ENCODE measurements at regions not wholly inside any gene's neighbourhood (a gene's known extent, or its start where the extent isn't known, plus 50 kb on each side); places are given as distances from the start of the nearest gene placed in this dataset.

- H3K4me2 ChIP-seq (ENCODE audit: insufficient read depth, low read length) = no peak overlapping the region
- H3K9me3 ChIP-seq (ENCODE audit: low read depth, low read length) = no peaks in the 10 kb centered on the region
- no peaks in the 10 kb centered on the region for H4K20me1 ChIP-seq (ENCODE audit: insufficient read depth, low read length)
- no peak overlapping the region for H3K27ac ChIP-seq (ENCODE audit: low read depth, low read length)
- H3K36me3 ChIP-seq (ENCODE audit: insufficient read depth, low read length) = no peaks in the 10 kb centered on the region
- peaks cover 6% of the 10 kb centered on the region for H3K4me1 ChIP-seq (ENCODE audit: insufficient read depth, low read length)
- TF ChIP-seq CTCF (IDR thresholded peaks at IDR 0.05; ENCODE audit: extremely low read depth, low read depth, low read length) = no peak
- no peaks in the 10 kb centered on the region for H3K79me2 ChIP-seq (ENCODE audit: insufficient read depth, low read length)
- H3K27me3 ChIP-seq (ENCODE audit: insufficient read depth, low read length) = no peaks in the 10 kb centered on the region
- H3K4me3 ChIP-seq (ENCODE audit: insufficient read depth, low read length) = no peak overlapping the region
- H2AFZ ChIP-seq (ENCODE audit: low read length) = peak overlapping the region; percentile 10
- no peak for DNase-seq (ENCODE audit: insufficient read length, low spot score, missing footprints)
Measured at GRCh38 chr7:84654273-84654672, 459.7 kb upstream of the SEMA3A start.

GRCh38 chr7:84651876-84652275 is 457.3 kb upstream of the SEMA3A start:
- Histone ChIP-seq H3K4me2 (ENCODE audit: insufficient read depth, low read length) (no peak overlapping the region), H3K27me3 (ENCODE audit: insufficient read depth, low read length) (no peaks in the 10 kb centered on the region), H3K4me3 (ENCODE audit: insufficient read depth, low read length) (no peak overlapping the region), H3K27ac (ENCODE audit: low read depth, low read length) (no peak overlapping the region), H3K79me2 (ENCODE audit: insufficient read depth, low read length) (no peaks in the 10 kb centered on the region), H4K20me1 (ENCODE audit: insufficient read depth, low read length) (no peaks in the 10 kb centered on the region), H3K4me1 (ENCODE audit: insufficient read depth, low read length) (peaks cover 25% of the 10 kb centered on the region), H3K36me3 (ENCODE audit: insufficient read depth, low read length) (no peaks in the 10 kb centered on the region), H2AFZ (ENCODE audit: low read length) (peak overlapping the region; percentile 30), H3K9me3 (ENCODE audit: low read depth, low read length) (no peaks in the 10 kb centered on the region)
- no peak for DNase-seq (ENCODE audit: insufficient read length, low spot score, missing footprints)
- no peak for TF ChIP-seq CTCF (IDR thresholded peaks at IDR 0.05; ENCODE audit: extremely low read depth, low read depth, low read length)

GRCh38 chr7:84647797-84648757 is 453.5 kb upstream of the SEMA3A start:
- H3K4me1 ChIP-seq (ENCODE audit: insufficient read depth, low read length) = peaks cover 25% of the 10 kb centered on the region
- no peaks in the 10 kb centered on the region for H3K36me3 ChIP-seq (ENCODE audit: insufficient read depth, low read length)
- H4K20me1 ChIP-seq (ENCODE audit: insufficient read depth, low read length) = no peaks in the 10 kb centered on the region
- H3K27me3 ChIP-seq (ENCODE audit: insufficient read depth, low read length) = no peaks in the 10 kb centered on the region
- H3K4me2 ChIP-seq (ENCODE audit: insufficient read depth, low read length) = peak overlapping the region; percentile 36
- no peak overlapping the region for H3K4me3 ChIP-seq (ENCODE audit: insufficient read depth, low read length)
- H3K9me3 ChIP-seq (ENCODE audit: low read depth, low read length) = no peaks in the 10 kb centered on the region
- H3K27ac ChIP-seq (ENCODE audit: low read depth, low read length) = peak overlapping the region; percentile 83
- H2AFZ ChIP-seq (ENCODE audit: low read length) = peak overlapping the region; percentile 5
- DNase-seq (ENCODE audit: insufficient read length, low spot score, missing footprints) = peak; percentile 43
- no peak for TF ChIP-seq CTCF (IDR thresholded peaks at IDR 0.05; ENCODE audit: extremely low read depth, low read depth, low read length)
- H3K79me2 ChIP-seq (ENCODE audit: insufficient read depth, low read length) = no peaks in the 10 kb centered on the region

GRCh38 chr7:84642611-84643010 is 448.0 kb upstream of the SEMA3A start:
- Histone ChIP-seq H4K20me1 (ENCODE audit: insufficient read depth, low read length) (no peaks in the 10 kb centered on the region), H3K36me3 (ENCODE audit: insufficient read depth, low read length) (no peaks in the 10 kb centered on the region), H2AFZ (ENCODE audit: low read length) (peak overlapping the region; percentile 14), H3K9me3 (ENCODE audit: low read depth, low read length) (no peaks in the 10 kb centered on the region), H3K4me1 (ENCODE audit: insufficient read depth, low read length) (peaks cover 17% of the 10 kb centered on the region), H3K4me2 (ENCODE audit: insufficient read depth, low read length) (no peak overlapping the region), H3K4me3 (ENCODE audit: insufficient read depth, low read length) (no peak overlapping the region), H3K79me2 (ENCODE audit: insufficient read depth, low read length) (no peaks in the 10 kb centered on the region), H3K27ac (ENCODE audit: low read depth, low read length) (no peak overlapping the region), H3K27me3 (ENCODE audit: insufficient read depth, low read length) (no peaks in the 10 kb centered on the region)
- no peak for DNase-seq (ENCODE audit: insufficient read length, low spot score, missing footprints)
- TF ChIP-seq CTCF (IDR thresholded peaks at IDR 0.05; ENCODE audit: extremely low read depth, low read depth, low read length) = no peak
